Fibroblast of lung (primary cell): ENCODE measurements at regions not wholly inside any gene's neighbourhood (a gene's known extent, or its start where the extent isn't known, plus 50 kb on each side); places are given as distances from the start of the nearest gene placed in this dataset.

Experiments
- DNase-seq, 2 donors: peaks; one replicate each; pipeline versions ENCODE4 v3.0.0 to v3.0.0-alpha.2; 2010; ENCODE audit warnings: low read depth in 2 of 2
- H2AFZ ChIP-seq: 2 replicates; pipeline ENCODE4 v1.5.1; 2012; ENCODE audit warnings: low read length, control low read depth, inconsistent platforms
- H3K27ac ChIP-seq: 2 replicates; pipeline ENCODE4 v1.5.1; 2011; ENCODE audit warnings: low read length, control low read depth; ENCODE audit not compliant: insufficient read depth
- H3K27me3 ChIP-seq: 2 replicates; pipeline ENCODE4 v1.5.1; 2011; ENCODE audit warnings: mild to moderate bottlenecking, low read length; ENCODE audit not compliant: control insufficient read depth, insufficient read depth
- H3K36me3 ChIP-seq: 2 replicates; pipeline ENCODE4 v1.5.1; 2011; ENCODE audit warnings: low read length; ENCODE audit not compliant: control insufficient read depth, insufficient read depth
- H3K4me1 ChIP-seq: 2 replicates; pipeline ENCODE4 v1.5.1; 2011; ENCODE audit warnings: low read length; ENCODE audit not compliant: control insufficient read depth, insufficient read depth; ENCODE audit errors: extremely low read depth
- H3K4me2 ChIP-seq: 2 replicates; pipeline ENCODE4 v1.5.1; 2011; ENCODE audit warnings: low read length, control low read depth; ENCODE audit not compliant: insufficient read depth; ENCODE audit errors: extremely low read depth
- H3K4me3 ChIP-seq, 4 experiments: fragments of 200-600 bp in 1 of 4; sonication (generic) in 1 of 4; replicated peaks in 1 of 4; 2 replicates each; pipeline ENCODE4 v1.5.1; 2011 to 2016; ENCODE audit warnings: low read length in 4 of 4, low read depth in 3 of 4, mild to moderate bottlenecking in 3 of 4, control low read depth in 2 of 4, inconsistent platforms in 1 of 4, mixed read lengths in 1 of 4; ENCODE audit not compliant: insufficient read depth in 1 of 4; ENCODE audit errors: control extremely low read depth in 1 of 4
- H3K79me2 ChIP-seq: 2 replicates; pipeline ENCODE4 v1.5.1; 2012; ENCODE audit warnings: mild to moderate bottlenecking, low read length, inconsistent platforms; ENCODE audit not compliant: control insufficient read depth, insufficient read depth
- H3K9ac ChIP-seq: 2 replicates; pipeline ENCODE4 v1.5.1; 2011; ENCODE audit warnings: mild to moderate bottlenecking, low read length, control low read depth; ENCODE audit not compliant: insufficient read depth
- H3K9me3 ChIP-seq: 2 replicates; pipeline ENCODE4 v1.5.1; 2012; ENCODE audit warnings: low read depth, low read length; ENCODE audit not compliant: control insufficient read depth, insufficient read depth
- H4K20me1 ChIP-seq: 2 replicates; pipeline ENCODE4 v1.5.1; 2011; ENCODE audit warnings: low read length; ENCODE audit not compliant: control insufficient read depth, insufficient read depth; ENCODE audit errors: extremely low read depth
- CTCF ChIP-seq, 2 donors: IDR thresholded peaks in 1 of 2; conservative IDR thresholded peaks in 1 of 2; 1 replicate in 1 of 2; 2 replicates in 1 of 2; pipeline ENCODE4 v1.5.1; 2011 to 2012; ENCODE audit warnings: low read length in 2 of 2, control low read depth in 1 of 2, inconsistent platforms in 1 of 2, low read depth in 1 of 2, mild to moderate bottlenecking in 1 of 2
- EZH2 ChIP-seq: IDR thresholded peaks from 2 replicates; pipeline ENCODE4 v1.5.1; 2012; ENCODE audit warnings: low read length, control low read depth, mild to moderate bottlenecking; ENCODE audit errors: missing control alignments

- H3K4me3 ChIP-seq: no peak overlapping the region
- DNase-seq: no peak
- H3K27me3 ChIP-seq: no peaks in the 10 kb centered on the region
- H3K4me2 ChIP-seq: no peak overlapping the region
- H3K36me3 ChIP-seq: no peaks in the 10 kb centered on the region
- no peak overlapping the region for H3K9ac ChIP-seq
- H3K9me3 ChIP-seq: no peaks in the 10 kb centered on the region
- H3K27ac ChIP-seq: no peak overlapping the region
- no peaks in the 10 kb centered on the region for H3K79me2 ChIP-seq
- H2AFZ ChIP-seq: no peak overlapping the region
- no peaks in the 10 kb centered on the region for H3K4me1 ChIP-seq
- H4K20me1 ChIP-seq: no peaks in the 10 kb centered on the region
- TF ChIP-seq EZH2: no peak
- TF ChIP-seq CTCF (conservative IDR thresholded peaks at IDR 0.05 in 1 of 2, IDR thresholded peaks at IDR 0.05 in 1 of 2; ENCODE audit: low read depth in 1 of 2, low read length in 2 of 2): no peak
Measured at GRCh38 chr2:185891403-185891802, 152.8 kb downstream of the FSIP2 start.

- no peak overlapping the region for H3K4me3 ChIP-seq
- TF ChIP-seq CTCF (conservative IDR thresholded peaks at IDR 0.05 in 1 of 2, IDR thresholded peaks at IDR 0.05 in 1 of 2; ENCODE audit: low read depth in 1 of 2, low read length in 2 of 2): no peak
- TF ChIP-seq EZH2: no peak
- no peak overlapping the region for H3K27ac ChIP-seq
- H2AFZ ChIP-seq: no peak overlapping the region
- no peak overlapping the region for H3K4me2 ChIP-seq
- no peak overlapping the region for H3K9ac ChIP-seq
- H3K27me3 ChIP-seq: no peaks in the 10 kb centered on the region
- H3K4me1 ChIP-seq: no peaks in the 10 kb centered on the region
- no peaks in the 10 kb centered on the region for H3K36me3 ChIP-seq
- H4K20me1 ChIP-seq: no peaks in the 10 kb centered on the region
- no peak for DNase-seq
- no peaks in the 10 kb centered on the region for H3K79me2 ChIP-seq
- H3K9me3 ChIP-seq: no peaks in the 10 kb centered on the region
Measured at GRCh38 chr2:185891804-185892411, 153.3 kb downstream of the FSIP2 start.

- Histone ChIP-seq H3K4me2 (no peak overlapping the region), H3K4me1 (no peaks in the 10 kb centered on the region), H3K27ac (no peak overlapping the region), H3K9ac (no peak overlapping the region), H3K27me3 (no peaks in the 10 kb centered on the region), H3K4me3 (no peak overlapping the region), H4K20me1 (no peaks in the 10 kb centered on the region), H3K36me3 (no peaks in the 10 kb centered on the region), H3K9me3 (no peaks in the 10 kb centered on the region), H3K79me2 (no peaks in the 10 kb centered on the region), H2AFZ (no peak overlapping the region)
- TF ChIP-seq CTCF (conservative IDR thresholded peaks at IDR 0.05 in 1 of 2, IDR thresholded peaks at IDR 0.05 in 1 of 2; ENCODE audit: low read depth in 1 of 2, low read length in 2 of 2): no peak
- TF ChIP-seq EZH2: no peak
- no peak for DNase-seq
Measured at GRCh38 chr2:185892484-185892883, 153.9 kb downstream of the FSIP2 start.
